SU-DHL-6 (cell line): ENCODE measurements at regions not wholly inside any gene's neighbourhood (a gene's known extent, or its start where the extent isn't known, plus 50 kb on each side); places are given as distances from the start of the nearest gene placed in this dataset.

Source experiments
- H2AFZ ChIP-seq: fragments of 200-600 bp; sonication (generic); 2 replicates; pipeline ENCODE4 v1.6.1; 2014; ENCODE audit warnings: low read depth, mild to moderate bottlenecking, moderate library complexity, mixed read lengths, antibody characterized with exemption, low read length; ENCODE audit not compliant: severe bottlenecking
- H3F3A ChIP-seq: fragments of 200-600 bp; shearing (Covaris generic); 2 replicates; pipeline ENCODE4 v1.6.0; 2016; ENCODE audit warnings: antibody characterized with exemption, mild to moderate bottlenecking; ENCODE audit not compliant: insufficient read depth
- H3K27ac ChIP-seq: fragments of 200-600 bp; sonication (generic); 2 replicates; pipeline ENCODE4 v1.5.1; 2016; ENCODE audit warnings: low read depth, mild to moderate bottlenecking, low read length, moderate library complexity, mixed read lengths
- H3K27me3 ChIP-seq: fragments of 200-600 bp; sonication (generic), shearing (Covaris generic); 2 replicates; pipeline ENCODE4 v1.6.0; 2014; ENCODE audit warnings: mild to moderate bottlenecking, low read length
- H3K36me3 ChIP-seq: fragments of 200-600 bp; sonication (generic); 2 replicates; pipeline ENCODE4 v1.6.1; 2014; ENCODE audit warnings: mild to moderate bottlenecking, low read length, mixed read lengths
- H3K4me2 ChIP-seq: fragments of 300-600, 200-600 bp; shearing (Covaris generic), sonication (generic); 2 replicates; pipeline ENCODE4 v1.6.0; 2014; ENCODE audit warnings: low read length, low read depth, mild to moderate bottlenecking; ENCODE audit not compliant: poor library complexity, severe bottlenecking
- H3K4me3 ChIP-seq: fragments of 200-600 bp; sonication (generic); 2 replicates; pipeline ENCODE4 v1.5.1; 2014; ENCODE audit warnings: antibody characterized with exemption, low read length, mild to moderate bottlenecking, mixed read lengths; ENCODE audit not compliant: insufficient read depth, poor library complexity, severe bottlenecking
- H3K79me2 ChIP-seq: fragments of 200-600 bp; sonication (generic); 2 replicates; pipeline ENCODE4 v1.6.1; 2014; ENCODE audit warnings: mild to moderate bottlenecking, low read length, moderate library complexity; ENCODE audit not compliant: insufficient read depth
- H3K9ac ChIP-seq: fragments of 200-600 bp; sonication (generic); 2 replicates; pipeline ENCODE4 v1.7.0; 2014; ENCODE audit warnings: mild to moderate bottlenecking, low read length
- H3K9me2 ChIP-seq: fragments of 200-600 bp; sonication (generic); replicated peaks from 2 replicates; pipeline ENCODE4 v1.6.1; 2014; ENCODE audit warnings: low read length; ENCODE audit not compliant: insufficient read depth
- H3K9me3 ChIP-seq: fragments of 200-600 bp; sonication (generic); 2 replicates; pipeline ENCODE4 v1.6.1; 2014; ENCODE audit warnings: low read length, mixed read lengths; ENCODE audit not compliant: insufficient read depth
- H4K20me1 ChIP-seq: fragments of 200-600 bp; sonication (generic); 2 replicates; pipeline ENCODE4 v1.6.1; 2014; ENCODE audit warnings: low read depth, mild to moderate bottlenecking, antibody characterized with exemption, low read length, moderate library complexity, mixed read lengths
- CTCF ChIP-seq: fragments of 200-600 bp; sonication (generic); IDR thresholded peaks from one replicate; pipeline ENCODE4 v1.5.1; 2017; ENCODE audit warnings: antibody characterized with exemption, mild to moderate bottlenecking, low read length, moderate library complexity; ENCODE audit not compliant: insufficient read depth, poor library complexity, severe bottlenecking
- EZH2phosphoT487 ChIP-seq: fragments of 200-600 bp; sonication (generic), shearing (Covaris generic); conservative IDR thresholded peaks from 2 replicates; pipeline ENCODE4 v1.6.1; 2018; ENCODE audit warnings: mild to moderate bottlenecking, antibody characterized with exemption, low read length, moderate library complexity, mixed read lengths

- H3K4me3 ChIP-seq, result no peak overlapping the region
- no peaks in the 10 kb centered on the region for H3K36me3 ChIP-seq
- H3K79me2 ChIP-seq, result no peaks in the 10 kb centered on the region
- no peaks in the 10 kb centered on the region for H3K9me2 ChIP-seq
- H2AFZ ChIP-seq, result no peak overlapping the region
- H3K9ac ChIP-seq, result no peak overlapping the region
- no peak for TF ChIP-seq CTCF
- no peak for TF ChIP-seq EZH2phosphoT487
- H3K27me3 ChIP-seq, result no peaks in the 10 kb centered on the region
- no peak overlapping the region for H3K27ac ChIP-seq
- H3F3A ChIP-seq, result no peaks in the 10 kb centered on the region
- peaks cover 11% of the 10 kb centered on the region; the same call in 1 of the 2 replicates for H3K9me3 ChIP-seq
- no peaks in the 10 kb centered on the region for H4K20me1 ChIP-seq
- no peak overlapping the region for H3K4me2 ChIP-seq
These were observed 56.6 kb downstream of the SLITRK1 start for GRCh38 chr13:83825676-83826075.

DNA sequence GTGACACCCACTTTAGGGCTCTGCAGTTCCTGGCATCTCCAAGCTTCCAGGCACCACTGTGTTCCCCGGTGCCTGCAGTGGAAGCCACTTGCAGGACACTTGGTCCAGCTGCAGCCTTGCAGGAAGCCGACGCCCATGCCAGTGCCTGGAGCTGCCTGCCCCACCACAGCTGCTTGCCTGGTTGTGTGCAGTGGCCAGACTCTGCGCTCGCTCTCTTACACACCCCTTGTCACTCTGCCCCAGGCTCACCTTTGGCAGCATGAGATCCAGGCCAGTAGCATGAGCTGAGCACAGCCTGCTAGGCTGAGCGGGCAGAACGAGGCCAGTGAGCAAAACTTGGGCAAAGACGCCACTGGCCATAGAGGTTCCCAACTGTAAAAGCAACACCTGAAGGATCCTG lies 57.7 kb downstream of the SLITRK1 start:
- no peaks in the 10 kb centered on the region for H3F3A ChIP-seq
- H3K9ac ChIP-seq, result no peak overlapping the region
- no peaks in the 10 kb centered on the region for H3K36me3 ChIP-seq
- no peak for TF ChIP-seq CTCF
- TF ChIP-seq EZH2phosphoT487, result no peak
- no peak overlapping the region for H3K4me3 ChIP-seq
- no peaks in the 10 kb centered on the region for H3K27me3 ChIP-seq
- peaks cover 11% of the 10 kb centered on the region; the same call in 1 of the 2 replicates for H3K9me3 ChIP-seq
- H2AFZ ChIP-seq, result no peak overlapping the region
- no peaks in the 10 kb centered on the region for H3K79me2 ChIP-seq
- H3K4me2 ChIP-seq, result no peak overlapping the region
- no peak overlapping the region for H3K27ac ChIP-seq
- no peaks in the 10 kb centered on the region for H4K20me1 ChIP-seq
- no peaks in the 10 kb centered on the region for H3K9me2 ChIP-seq

- Histone ChIP-seq H3K79me2 (no peaks in the 10 kb centered on the region), H3K27me3 (no peaks in the 10 kb centered on the region), H3K27ac (no peak overlapping the region), H3K9ac (no peak overlapping the region), H3K4me2 (no peak overlapping the region), H3K9me2 (no peaks in the 10 kb centered on the region), H3K36me3 (no peaks in the 10 kb centered on the region), H3K4me3 (no peak overlapping the region), H4K20me1 (no peaks in the 10 kb centered on the region), H2AFZ (no peak overlapping the region), H3F3A (no peaks in the 10 kb centered on the region), H3K9me3 (peaks cover 11% of the 10 kb centered on the region; the same call in 1 of the 2 replicates)
- TF ChIP-seq EZH2phosphoT487, result no peak
- TF ChIP-seq CTCF, result no peak
These were observed 58.2 kb downstream of the SLITRK1 start for GRCh38 chr13:83824120-83824519.

DNA sequence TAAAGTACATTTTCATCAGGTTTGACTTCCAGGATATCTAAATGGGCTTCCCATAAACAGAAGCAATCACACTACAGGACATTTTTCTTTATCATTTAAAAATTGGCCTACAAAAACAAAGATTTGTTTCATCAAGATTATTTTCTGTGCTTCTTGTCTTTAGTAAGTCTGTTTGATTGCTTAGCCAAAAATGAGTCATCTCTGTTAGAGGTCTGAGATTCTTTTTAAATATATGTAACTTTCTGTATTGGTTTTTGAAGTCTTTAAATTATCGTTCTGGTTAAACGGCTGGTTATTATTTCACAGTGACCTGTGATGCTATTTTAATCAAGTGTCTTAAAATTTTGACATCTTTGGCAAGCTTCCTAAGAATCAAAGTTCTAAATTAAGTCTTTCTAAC lies 62.7 kb downstream of the SLITRK1 start:
- H3K4me2 ChIP-seq, result no peak overlapping the region
- H3K27ac ChIP-seq, result no peak overlapping the region
- no peaks in the 10 kb centered on the region for H3F3A ChIP-seq
- no peaks in the 10 kb centered on the region for H4K20me1 ChIP-seq
- H3K36me3 ChIP-seq, result no peaks in the 10 kb centered on the region
- no peaks in the 10 kb centered on the region for H3K79me2 ChIP-seq
- peaks cover 14% of the 10 kb centered on the region; the same call in 1 of the 2 replicates for H3K9me3 ChIP-seq
- H3K9me2 ChIP-seq, result no peaks in the 10 kb centered on the region
- no peak for TF ChIP-seq EZH2phosphoT487
- no peak for TF ChIP-seq CTCF
- H3K27me3 ChIP-seq, result no peaks in the 10 kb centered on the region
- H2AFZ ChIP-seq, result no peak overlapping the region
- H3K4me3 ChIP-seq, result no peak overlapping the region
- no peak overlapping the region for H3K9ac ChIP-seq
